ENCODE measurements at regions not wholly inside any gene's neighbourhood (a gene's known extent, or its start where the extent isn't known, plus 50 kb on each side); places are given as distances from the start of the nearest gene placed in this dataset.

GRCh38 chr3:20319551-20319950 lies 133.5 kb upstream of the SGO1 start:
- TF ChIP-seq, protein P1, sequence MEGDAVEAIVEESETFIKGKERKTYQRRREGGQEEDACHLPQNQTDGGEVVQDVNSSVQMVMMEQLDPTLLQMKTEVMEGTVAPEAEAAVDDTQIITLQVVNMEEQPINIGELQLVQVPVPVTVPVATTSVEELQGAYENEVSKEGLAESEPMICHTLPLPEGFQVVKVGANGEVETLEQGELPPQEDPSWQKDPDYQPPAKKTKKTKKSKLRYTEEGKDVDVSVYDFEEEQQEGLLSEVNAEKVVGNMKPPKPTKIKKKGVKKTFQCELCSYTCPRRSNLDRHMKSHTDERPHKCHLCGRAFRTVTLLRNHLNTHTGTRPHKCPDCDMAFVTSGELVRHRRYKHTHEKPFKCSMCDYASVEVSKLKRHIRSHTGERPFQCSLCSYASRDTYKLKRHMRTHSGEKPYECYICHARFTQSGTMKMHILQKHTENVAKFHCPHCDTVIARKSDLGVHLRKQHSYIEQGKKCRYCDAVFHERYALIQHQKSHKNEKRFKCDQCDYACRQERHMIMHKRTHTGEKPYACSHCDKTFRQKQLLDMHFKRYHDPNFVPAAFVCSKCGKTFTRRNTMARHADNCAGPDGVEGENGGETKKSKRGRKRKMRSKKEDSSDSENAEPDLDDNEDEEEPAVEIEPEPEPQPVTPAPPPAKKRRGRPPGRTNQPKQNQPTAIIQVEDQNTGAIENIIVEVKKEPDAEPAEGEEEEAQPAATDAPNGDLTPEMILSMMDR (IDR thresholded peaks at IDR 0.05): no peak
- TF ChIP-seq POLR2A (IDR thresholded peaks at IDR 0.05) (no peak), EP300 (IDR thresholded peaks at IDR 0.05) (no peak)
